NCI-H1930 (cell line): ENCODE measurements at regions not wholly inside any gene's neighbourhood (a gene's known extent, or its start where the extent isn't known, plus 50 kb on each side); places are given as distances from the start of the nearest gene placed in this dataset.

ENCODE experiments used
- DNase-seq, 2 experiments: peaks; one replicate each; lab custom pipeline; 2025; lab: John Stamatoyannopoulos, UW

GRCh38 chr4:24057915-24058559 lies 168.2 kb upstream of the PPARGC1A start:
- no peak for DNase-seq

GRCh38 chr4:24056289-24056688 lies 166.4 kb upstream of the PPARGC1A start:
- DNase-seq: no peak

DNA sequence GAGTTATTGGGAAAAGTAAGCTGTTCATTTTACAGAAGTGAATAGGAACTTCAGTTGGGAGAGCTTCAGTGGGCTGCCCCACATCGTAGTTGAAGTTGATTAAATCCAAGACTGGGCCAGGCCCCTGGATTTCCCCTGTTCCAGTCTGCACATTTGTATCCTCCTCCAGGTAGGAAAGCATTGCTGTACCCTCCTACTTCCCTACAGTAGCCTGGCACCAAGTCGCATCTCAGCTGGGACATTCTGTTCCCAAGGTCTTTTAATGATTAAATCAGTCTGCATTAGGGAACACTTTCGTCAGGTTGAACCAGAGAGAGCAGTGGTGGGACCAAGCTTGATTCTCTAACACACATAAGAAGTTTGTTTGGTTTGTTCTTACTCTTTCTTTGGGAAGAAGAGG lies 165.8 kb upstream of the PPARGC1A start:
- no peak for DNase-seq

DNA sequence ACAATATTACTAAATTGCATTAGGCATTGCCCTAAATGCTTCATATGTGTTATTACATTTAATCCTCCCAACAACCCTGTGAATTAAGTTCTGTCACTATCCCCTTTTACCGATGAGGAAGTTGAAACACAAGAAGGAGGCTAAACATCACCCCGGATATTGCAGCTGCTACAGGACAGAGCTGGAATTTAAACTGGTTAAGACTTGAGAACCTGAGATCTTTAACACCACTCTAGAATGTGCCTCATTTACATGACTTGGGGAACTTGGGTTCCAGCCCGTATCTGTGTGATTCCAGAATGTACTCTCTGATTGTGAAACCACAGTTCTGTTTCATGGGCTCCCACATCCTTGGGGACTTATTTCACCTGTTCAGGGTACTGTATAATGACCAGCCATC lies 165.1 kb upstream of the PPARGC1A start:
- DNase-seq: no peak

DNA sequence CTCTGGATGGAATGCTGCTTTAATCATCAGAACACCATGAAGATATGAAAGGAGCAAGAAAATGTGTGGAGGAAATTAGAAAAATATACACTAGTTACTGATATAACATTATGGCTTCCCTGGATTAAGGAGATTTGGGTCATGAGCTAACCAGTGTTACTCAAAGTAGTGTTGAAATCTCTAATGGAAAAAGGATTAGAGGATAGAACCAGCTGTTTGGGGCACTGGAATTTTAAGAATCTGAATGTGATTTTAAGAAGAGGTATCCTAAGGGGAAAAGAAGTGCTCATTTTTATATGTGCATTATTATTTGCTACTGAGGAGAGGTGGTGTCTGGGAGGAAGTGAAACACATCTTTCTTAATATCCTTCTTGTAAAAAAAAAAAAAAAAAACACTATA lies 164.1 kb upstream of the PPARGC1A start:
- no peak for DNase-seq

DNA sequence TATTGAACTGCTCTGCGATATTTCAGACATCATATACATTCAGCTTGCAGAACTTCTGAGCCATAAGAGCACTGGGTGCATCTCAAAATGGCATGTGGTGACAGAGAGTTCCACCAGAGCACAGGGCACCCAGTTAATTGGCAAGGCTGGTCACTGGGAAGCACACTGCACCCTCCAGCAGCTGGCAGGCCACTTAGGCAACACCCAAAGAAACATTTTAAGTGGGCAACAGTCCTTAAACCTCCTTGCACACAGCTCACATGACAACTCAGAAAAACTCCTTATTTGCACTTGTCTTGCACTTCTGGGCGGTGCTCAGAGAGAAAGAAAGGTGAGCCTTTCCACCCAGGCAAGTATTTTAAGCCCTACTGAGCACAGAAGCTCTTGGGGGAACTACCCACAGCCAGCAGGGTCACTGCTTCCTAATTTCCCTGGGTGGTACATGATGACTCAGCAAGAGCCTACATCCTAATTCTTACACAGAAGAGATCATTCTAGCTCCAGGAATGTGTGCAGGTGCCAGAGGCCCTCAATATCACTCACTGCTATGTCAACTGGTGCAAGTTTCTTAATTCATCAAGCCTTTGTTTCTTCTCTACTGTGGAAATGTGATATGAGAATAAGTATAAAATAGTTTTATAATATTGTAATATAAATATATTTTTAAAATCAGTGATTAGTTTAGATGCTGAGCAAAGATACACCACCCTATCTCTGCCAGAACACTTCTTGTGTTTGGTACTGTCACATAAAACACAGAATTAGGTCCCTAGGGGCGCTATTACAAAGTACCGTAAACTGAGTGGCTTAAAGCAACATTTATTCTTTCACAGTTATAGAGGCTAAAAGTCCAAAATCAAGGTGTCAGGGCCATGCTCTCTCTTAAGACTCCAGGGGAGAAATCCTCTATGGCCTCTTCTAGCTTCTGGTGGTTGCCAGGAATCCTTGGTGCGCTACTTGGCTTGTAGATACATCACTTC lies 155.1 kb upstream of the PPARGC1A start:
- no peak for DNase-seq

- no peak for DNase-seq
Observed at GRCh38 chr4:24042094-24042493, 152.2 kb upstream of the PPARGC1A start.

DNA sequence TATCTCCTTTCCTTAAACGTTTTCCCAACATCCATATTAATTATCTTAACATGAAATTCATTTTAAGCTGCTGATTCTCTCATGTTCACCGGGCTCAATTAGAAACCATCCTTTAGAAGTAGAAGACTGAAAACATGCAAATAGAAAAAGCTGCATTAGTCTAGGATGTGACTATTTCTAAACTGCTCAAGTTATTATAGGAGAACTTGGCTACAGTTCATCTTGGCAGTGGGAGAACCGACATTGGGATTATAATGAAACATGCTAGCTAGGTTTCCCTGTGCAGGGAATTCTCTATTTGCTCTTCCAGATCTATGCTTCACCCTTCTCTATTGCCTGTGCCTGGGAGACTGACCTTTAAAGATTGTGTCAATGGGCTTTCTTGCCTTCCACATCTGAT lies 151.0 kb upstream of the PPARGC1A start:
- no peak for DNase-seq

DNA sequence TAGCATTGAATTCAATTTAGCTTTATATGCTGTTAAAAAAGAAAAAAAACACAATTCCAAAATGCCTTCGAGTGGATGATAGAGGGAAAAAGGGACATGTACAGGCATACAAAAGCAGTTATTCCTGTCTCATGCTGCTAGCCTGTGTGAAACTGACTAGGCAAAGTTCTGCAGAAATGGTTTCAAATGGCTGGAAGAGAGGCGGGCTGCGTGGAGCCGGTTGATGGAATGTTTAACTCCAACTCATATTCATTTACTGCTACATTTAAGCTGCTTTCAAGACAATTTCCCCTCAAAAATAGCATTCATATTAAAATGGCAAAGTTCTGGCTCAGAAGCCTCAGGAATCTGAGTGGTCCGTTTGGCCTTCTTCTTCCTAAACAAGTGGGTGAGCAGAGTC lies 143.8 kb upstream of the PPARGC1A start:
- DNase-seq: no peak

DNA sequence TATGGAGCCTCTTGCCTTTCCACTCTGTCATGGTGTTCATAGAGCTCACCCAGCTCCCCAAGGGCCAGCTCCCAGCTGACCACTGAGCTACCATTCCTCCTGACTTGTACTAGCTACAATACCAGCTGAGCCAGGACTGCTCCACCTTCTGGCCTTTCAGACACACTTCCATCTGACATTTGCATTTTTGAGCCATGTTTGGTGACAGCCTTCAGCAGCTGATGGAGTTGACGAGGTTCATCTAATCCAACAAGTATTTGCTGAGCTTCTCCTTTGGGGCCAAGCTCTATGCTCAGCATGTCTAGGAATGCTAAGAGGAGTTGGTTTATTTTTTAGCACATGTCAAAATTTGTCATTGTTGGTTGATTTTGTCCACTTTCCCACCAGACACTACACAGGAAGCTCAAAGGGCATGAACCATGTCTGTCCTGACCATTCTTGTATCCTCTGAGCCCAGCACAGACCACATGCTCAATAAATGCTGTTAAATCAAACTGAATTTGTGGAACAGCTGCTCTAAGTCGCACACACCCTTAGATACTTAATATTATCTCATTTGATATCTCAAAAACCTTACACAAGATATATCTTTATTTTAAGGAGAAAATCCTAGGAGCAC lies 142.6 kb upstream of the PPARGC1A start:
- no peak for DNase-seq

DNA sequence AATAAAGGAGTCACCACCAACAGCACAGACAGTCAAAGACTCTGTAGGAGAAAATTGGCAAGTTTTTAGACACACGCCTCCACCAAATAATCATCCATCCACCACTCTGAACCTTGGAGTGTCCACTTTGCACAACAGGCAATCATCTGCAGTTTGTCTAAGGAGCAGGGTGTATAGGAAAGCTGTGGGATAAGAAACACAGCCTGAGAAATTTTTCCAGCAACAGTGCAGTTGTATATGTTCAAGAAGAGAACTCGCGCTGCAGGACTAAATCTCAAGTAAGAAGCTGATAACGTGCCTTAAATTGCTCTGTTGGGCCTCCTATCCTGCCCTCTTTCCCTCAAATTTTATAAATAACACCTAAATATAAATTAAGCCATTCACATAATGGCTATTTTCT lies 136.7 kb upstream of the PPARGC1A start:
- DNase-seq: no peak

DNA sequence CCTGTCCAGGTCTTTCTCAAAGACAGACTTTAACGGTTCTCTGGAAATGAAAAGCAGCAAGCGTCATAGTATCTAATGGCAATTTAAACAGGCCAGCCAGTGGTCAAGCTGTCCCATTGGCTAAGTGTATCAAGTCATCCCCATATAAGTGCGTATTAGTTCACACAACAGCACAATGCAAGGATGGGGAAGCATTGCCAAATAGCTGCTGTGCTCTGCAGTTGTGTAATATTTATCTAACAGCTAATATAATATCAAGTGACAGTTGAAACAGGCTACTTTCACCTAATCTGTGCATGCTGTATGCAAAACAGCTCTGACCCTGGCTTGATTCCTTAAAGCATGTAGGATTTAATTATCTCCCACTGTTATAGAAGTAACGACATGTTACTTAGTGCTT lies 134.8 kb upstream of the PPARGC1A start:
- DNase-seq: no peak

DNA sequence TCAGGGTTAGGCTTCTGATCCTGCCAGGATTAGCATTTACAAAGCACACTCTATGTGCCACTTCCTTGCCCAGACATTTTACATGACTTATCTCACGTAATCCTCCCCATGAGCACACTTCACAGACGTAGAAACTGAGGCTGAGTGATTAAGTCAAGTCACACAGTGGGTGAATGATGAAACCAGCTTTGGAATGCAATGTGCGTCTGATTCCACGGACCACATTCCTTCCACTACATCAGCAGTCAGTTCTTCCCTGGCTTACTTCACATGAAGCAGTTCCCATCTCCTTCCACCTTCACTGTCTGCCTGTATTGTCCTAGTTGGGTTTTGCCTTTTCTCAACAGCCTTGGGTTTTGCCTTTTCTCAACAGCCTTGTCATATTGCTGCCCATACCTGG lies 134.3 kb upstream of the PPARGC1A start:
- DNase-seq: no peak

DNA sequence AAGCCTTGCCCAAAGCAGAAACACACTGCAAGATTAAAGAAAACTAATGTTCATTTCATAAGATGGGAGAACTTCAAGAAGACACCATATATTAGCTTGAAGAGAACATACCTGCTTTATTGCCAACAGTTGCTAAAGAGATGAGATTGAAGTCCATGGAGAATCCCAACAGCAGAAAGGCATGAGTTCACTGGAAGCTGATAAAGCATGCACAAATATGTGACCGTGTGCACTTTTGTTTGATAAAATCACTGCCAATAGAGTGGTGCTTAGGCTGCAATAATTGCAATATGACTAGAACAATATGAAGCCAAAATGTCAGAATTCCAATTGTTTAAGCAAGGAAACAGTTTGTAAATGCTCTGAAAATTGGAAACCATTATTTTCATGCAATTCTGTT lies 125.9 kb upstream of the PPARGC1A start:
- DNase-seq: no peak

GRCh38 chr4:24013668-24014422 lies 124.0 kb upstream of the PPARGC1A start:
- no peak for DNase-seq

- DNase-seq: no peak
Observed at GRCh38 chr4:24010994-24011393, 121.1 kb upstream of the PPARGC1A start.

DNA sequence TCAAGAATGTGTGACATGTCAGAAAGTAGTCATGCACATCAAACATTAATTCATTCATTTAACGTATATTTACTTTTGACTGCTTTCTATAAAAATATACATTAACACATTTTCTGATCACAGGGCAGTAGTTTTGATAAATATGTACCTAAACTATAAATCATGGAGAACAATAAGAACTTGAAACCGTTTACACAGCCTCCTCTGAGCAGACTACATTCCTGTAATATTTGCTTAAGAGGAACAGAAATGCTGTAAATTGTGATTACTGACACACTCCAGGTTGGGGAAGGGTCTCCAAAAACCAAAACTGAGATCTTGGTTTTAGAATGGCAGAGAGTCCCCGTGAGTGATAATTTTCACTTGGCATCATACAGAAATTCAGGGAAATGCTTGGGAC lies 120.7 kb upstream of the PPARGC1A start:
- DNase-seq: no peak

- DNase-seq: no peak
Observed at GRCh38 chr4:24007860-24008261, 118.0 kb upstream of the PPARGC1A start.

DNA sequence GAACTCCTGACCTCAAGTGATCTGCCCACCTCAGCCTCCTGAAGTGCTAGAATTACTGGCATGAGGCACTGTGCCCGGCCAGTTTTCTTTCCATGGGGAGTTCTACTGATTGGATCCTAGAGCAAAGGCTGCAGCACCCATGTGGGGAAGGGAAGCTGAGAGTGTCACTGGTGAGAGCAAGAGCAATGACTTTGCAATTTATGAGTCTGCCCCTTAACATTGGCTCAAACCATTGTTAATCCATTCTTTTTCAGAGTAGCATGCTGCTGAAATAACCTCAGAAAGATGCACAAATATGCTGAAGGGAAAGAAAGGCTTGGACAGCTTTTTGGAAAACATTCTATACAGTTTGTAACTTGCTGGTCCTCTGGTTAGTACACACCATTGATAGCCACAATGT lies 116.4 kb upstream of the PPARGC1A start:
- no peak for DNase-seq

DNA sequence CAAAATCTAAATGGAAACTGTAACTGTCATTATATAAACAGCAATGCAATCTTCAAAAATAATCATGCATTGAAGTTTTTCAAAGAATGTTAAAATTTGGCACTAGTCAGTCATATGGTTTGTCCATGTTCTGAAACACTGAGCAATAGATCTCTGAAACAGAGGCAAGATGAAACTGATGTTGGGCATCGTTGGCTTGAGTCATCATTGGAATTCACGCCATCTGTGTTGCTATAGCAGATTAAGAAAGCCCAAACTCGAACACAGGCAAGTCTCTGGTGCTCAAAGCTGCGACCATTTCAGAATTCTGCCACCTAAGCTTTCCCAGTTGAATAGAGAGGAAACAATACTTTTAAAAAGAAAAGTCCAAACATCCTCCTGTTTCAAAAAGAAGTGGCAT lies 114.1 kb upstream of the PPARGC1A start:
- no peak for DNase-seq

DNA sequence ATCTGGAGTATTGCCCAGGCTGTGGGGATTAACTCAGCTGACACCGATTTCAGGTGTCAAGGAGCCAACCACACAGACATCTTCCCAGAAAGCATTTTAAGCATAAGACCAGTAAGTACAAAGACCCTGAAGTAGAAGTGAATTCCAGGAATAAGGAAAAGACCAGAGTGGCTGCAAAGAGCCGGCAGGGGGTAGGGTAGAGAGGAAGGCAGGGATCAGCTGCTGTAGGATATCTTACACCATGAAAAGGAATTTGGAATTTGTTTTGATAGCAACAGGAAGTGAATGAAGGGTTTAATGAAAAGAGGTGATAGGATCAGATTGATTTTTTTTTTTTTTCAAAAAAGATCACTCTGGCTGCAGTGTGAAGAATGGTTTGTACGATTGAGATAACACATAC lies 113.6 kb upstream of the PPARGC1A start:
- DNase-seq: no peak

DNA sequence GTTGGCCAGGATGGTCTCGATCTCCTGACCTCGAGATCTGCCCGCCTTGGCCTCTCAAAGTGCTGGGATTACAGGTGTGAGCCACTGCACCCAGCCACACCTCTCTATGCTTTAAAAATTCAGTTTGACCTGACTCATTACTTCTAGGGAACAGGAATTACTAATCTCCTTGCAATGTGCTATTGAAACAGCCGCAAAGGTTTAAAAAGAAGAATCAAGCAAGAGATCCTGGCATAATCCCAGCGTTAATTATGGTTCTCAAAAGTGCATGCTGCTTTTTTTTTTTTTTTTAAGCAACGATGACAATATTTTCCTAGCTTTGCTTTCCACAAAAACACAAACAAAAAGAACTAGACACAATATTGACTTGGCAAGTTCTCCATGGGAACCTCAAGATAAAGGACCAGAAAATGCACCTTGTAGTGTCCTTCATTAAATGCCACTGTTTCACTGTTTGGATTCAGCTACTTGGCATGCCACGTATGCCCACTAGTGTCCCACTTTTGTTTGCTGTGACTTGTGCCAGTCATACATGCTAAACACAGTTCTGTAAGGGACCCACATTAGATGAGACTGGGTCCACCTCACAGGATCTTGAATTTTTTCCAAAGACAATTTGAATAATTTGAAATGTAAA lies 112.6 kb upstream of the PPARGC1A start:
- no peak for DNase-seq
